ENCODE measurements at regions not wholly inside any gene's neighbourhood (a gene's known extent, or its start where the extent isn't known, plus 50 kb on each side); places are given as distances from the start of the nearest gene placed in this dataset.
"Not testable (repeated sequence)": the region's sequence is repeated elsewhere in the genome, so short reads cannot be mapped to it uniquely, and the experiment has no call there.

GRCh38 chr18:15164446-15164845 lies 416.5 kb downstream of the ANKRD30B start:
- not testable (repeated sequence) for ATAC-seq, DNase-seq

- no peak for ATAC-seq
- DNase-seq: no peak
These were observed 417.1 kb downstream of the ANKRD30B start for GRCh38 chr18:15165048-15165447.

GRCh38 chr18:15193028-15193427 lies 445.1 kb downstream of the ANKRD30B start:
- DNase-seq, ATAC-seq: not testable (repeated sequence)

GRCh38 chr18:15193813-15194212 lies 445.8 kb downstream of the ANKRD30B start:
- not testable (repeated sequence) for ATAC-seq, DNase-seq

GRCh38 chr18:15197338-15198115 lies 449.6 kb downstream of the ANKRD30B start:
- DNase-seq: peak; percentile 2
- not testable (repeated sequence) for ATAC-seq

- ATAC-seq: no peak
These were observed 450.1 kb downstream of the ANKRD30B start for GRCh38 chr18:15198116-15198389.

More at GRCh38 chr18:15198116-15198389, 450.1 kb downstream of the ANKRD30B start:
- no peak for DNase-seq
